ENCODE measurements at regions not wholly inside any gene's neighbourhood (a gene's known extent, or its start where the extent isn't known, plus 50 kb on each side); places are given as distances from the start of the nearest gene placed in this dataset.

- H3K4me1 ChIP-seq (ENCODE audit: control insufficient read depth, insufficient read depth, low read length) = no peaks in the 10 kb centered on the region
- H3K9ac ChIP-seq (ENCODE audit: control insufficient read depth, insufficient read depth, low read length) = no peak overlapping the region
- in situ Hi-C loops (cut with MboI) = loop anchor here (5.0 kb wide), 1 partner anchor 918 kb away; no protein-coding TSS in a partner anchor
- ChIA-PET POLR2A (no interaction called here), RAD21 (ENCODE audit: unreplicated experiment) (no interaction called here), SMC1A (ENCODE audit: uncharacterized antibody, unreplicated experiment) (no interaction called here), CTCF (no interaction called here)
- BruUV-seq (replicated peaks) = no TSS peak
- no peak overlapping the region for H3K4me2 ChIP-seq (ENCODE audit: control insufficient read depth, insufficient read depth)
- no peaks in the 10 kb centered on the region; a peak in 1 of 4 replicates for H3K27me3 ChIP-seq (replicated peaks in 1 of 2; ENCODE audit: control insufficient read depth in 2 of 2, insufficient read depth in 2 of 2, low read length in 1 of 2)
- H3K79me2 ChIP-seq (ENCODE audit: control insufficient read depth, insufficient read depth, low read length) = no peaks in the 10 kb centered on the region
- DNase-seq (ENCODE audit: low read depth, low spot score) = no peak
- no peak overlapping the region for H3K27ac ChIP-seq (ENCODE audit: control insufficient read depth, insufficient read depth)
- H4K20me1 ChIP-seq (ENCODE audit: control insufficient read depth, insufficient read depth) = no peaks in the 10 kb centered on the region
- H3K9me3 ChIP-seq (replicated peaks; ENCODE audit: control insufficient read depth, insufficient read depth, low read length) = no peaks in the 10 kb centered on the region; the same call in 2 of the 3 replicates
- H2AFZ ChIP-seq (ENCODE audit: control insufficient read depth, low read depth, low read length) = no peak overlapping the region
- no peak for TF ChIP-seq RUNX3 (IDR thresholded peaks at IDR 0.05; ENCODE audit: low read length)
- no peak for TF ChIP-seq EED (IDR thresholded peaks at IDR 0.05; ENCODE audit: low read depth)
- TF ChIP-seq, protein P1, sequence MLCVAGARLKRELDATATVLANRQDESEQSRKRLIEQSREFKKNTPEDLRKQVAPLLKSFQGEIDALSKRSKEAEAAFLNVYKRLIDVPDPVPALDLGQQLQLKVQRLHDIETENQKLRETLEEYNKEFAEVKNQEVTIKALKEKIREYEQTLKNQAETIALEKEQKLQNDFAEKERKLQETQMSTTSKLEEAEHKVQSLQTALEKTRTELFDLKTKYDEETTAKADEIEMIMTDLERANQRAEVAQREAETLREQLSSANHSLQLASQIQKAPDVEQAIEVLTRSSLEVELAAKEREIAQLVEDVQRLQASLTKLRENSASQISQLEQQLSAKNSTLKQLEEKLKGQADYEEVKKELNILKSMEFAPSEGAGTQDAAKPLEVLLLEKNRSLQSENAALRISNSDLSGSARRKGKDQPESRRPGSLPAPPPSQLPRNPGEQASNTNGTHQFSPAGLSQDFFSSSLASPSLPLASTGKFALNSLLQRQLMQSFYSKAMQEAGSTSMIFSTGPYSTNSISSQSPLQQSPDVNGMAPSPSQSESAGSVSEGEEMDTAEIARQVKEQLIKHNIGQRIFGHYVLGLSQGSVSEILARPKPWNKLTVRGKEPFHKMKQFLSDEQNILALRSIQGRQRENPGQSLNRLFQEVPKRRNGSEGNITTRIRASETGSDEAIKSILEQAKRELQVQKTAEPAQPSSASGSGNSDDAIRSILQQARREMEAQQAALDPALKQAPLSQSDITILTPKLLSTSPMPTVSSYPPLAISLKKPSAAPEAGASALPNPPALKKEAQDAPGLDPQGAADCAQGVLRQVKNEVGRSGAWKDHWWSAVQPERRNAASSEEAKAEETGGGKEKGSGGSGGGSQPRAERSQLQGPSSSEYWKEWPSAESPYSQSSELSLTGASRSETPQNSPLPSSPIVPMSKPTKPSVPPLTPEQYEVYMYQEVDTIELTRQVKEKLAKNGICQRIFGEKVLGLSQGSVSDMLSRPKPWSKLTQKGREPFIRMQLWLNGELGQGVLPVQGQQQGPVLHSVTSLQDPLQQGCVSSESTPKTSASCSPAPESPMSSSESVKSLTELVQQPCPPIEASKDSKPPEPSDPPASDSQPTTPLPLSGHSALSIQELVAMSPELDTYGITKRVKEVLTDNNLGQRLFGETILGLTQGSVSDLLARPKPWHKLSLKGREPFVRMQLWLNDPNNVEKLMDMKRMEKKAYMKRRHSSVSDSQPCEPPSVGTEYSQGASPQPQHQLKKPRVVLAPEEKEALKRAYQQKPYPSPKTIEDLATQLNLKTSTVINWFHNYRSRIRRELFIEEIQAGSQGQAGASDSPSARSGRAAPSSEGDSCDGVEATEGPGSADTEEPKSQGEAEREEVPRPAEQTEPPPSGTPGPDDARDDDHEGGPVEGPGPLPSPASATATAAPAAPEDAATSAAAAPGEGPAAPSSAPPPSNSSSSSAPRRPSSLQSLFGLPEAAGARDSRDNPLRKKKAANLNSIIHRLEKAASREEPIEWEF (IDR thresholded peaks at IDR 0.05; ENCODE audit: insufficient replicate concordance, low read depth, low read length) = no peak
- TF ChIP-seq IKZF2 (IDR thresholded peaks at IDR 0.05) = no peak
- TF ChIP-seq SIX5 (IDR thresholded peaks at IDR 0.05; ENCODE audit: low read depth, low read length, severe bottlenecking) = no peak
- TF ChIP-seq CEBPB (IDR thresholded peaks at IDR 0.05; ENCODE audit: borderline replicate concordance in 1 of 2, low read depth in 2 of 2, low read length in 2 of 2) = no peak
- TF ChIP-seq HDAC2 (IDR thresholded peaks at IDR 0.05) = no peak
- TF ChIP-seq, protein P2, sequence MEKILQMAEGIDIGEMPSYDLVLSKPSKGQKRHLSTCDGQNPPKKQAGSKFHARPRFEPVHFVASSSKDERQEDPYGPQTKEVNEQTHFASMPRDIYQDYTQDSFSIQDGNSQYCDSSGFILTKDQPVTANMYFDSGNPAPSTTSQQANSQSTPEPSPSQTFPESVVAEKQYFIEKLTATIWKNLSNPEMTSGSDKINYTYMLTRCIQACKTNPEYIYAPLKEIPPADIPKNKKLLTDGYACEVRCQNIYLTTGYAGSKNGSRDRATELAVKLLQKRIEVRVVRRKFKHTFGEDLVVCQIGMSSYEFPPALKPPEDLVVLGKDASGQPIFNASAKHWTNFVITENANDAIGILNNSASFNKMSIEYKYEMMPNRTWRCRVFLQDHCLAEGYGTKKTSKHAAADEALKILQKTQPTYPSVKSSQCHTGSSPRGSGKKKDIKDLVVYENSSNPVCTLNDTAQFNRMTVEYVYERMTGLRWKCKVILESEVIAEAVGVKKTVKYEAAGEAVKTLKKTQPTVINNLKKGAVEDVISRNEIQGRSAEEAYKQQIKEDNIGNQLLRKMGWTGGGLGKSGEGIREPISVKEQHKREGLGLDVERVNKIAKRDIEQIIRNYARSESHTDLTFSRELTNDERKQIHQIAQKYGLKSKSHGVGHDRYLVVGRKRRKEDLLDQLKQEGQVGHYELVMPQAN (conservative IDR thresholded peaks at IDR 0.05) = no peak
- 14% methylated on average over 13 of the region's 13 CpGs for WGBS (ENCODE audit: insufficient coverage, insufficient replicate concordance, low lambda C conversion rate, missing lambda C conversion rate)
- no peak for FAIRE-seq
- no peaks in the 10 kb centered on the region for H3K36me3 ChIP-seq (ENCODE audit: control insufficient read depth in 2 of 2, insufficient read depth in 2 of 2, low read length in 1 of 2)
- intact Hi-C loops (cut with micrococcal nuclease; ENCODE audit: unreplicated experiment) = no loop called here
- no peak for ATAC-seq
- no peak overlapping the region for H3K4me3 ChIP-seq
Measured at GRCh38 chr1:29454616-29455380, 218.5 kb downstream of the PTPRU start.
